ENCODE measurements at regions not wholly inside any gene's neighbourhood (a gene's known extent, or its start where the extent isn't known, plus 50 kb on each side); places are given as distances from the start of the nearest gene placed in this dataset.
"Not testable (repeated sequence)": the region's sequence is repeated elsewhere in the genome, so short reads cannot be mapped to it uniquely, and the experiment has no call there.

DNA sequence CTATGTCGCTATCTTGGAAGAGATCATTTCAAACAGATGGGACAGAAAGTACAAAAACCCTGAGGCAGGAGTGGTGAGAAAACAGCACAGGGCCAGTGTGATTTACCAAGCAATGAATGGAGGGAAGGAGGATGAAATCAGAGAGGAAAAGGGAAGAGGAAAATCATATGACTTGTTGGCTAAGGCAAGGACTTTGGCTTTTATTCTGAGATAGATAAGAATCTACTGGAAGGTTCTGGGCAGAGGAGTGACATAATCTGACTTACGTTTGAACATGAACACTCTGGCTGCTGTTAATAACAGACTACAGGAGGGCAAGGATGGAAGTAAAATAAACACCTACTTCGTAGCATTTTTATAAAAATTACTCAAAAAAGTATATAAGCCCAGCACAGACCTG, 207.8 kb upstream of the SLC7A11 start:
- Histone ChIP-seq H3K27ac (ENCODE audit: low read depth, low read length) (no peak overlapping the region), H3K36me3 (ENCODE audit: control insufficient read depth in 3 of 3, insufficient read depth in 3 of 3, low read length in 3 of 3) (no peaks in the 10 kb centered on the region), H3K27me3 (ENCODE audit: control insufficient read depth in 3 of 3, insufficient read depth in 3 of 3, low read length in 3 of 3) (no peaks in the 10 kb centered on the region), H3K9ac (ENCODE audit: low read depth in 1 of 3, low read length in 3 of 3) (no peak overlapping the region), H3K4me1 (ENCODE audit: control insufficient read depth in 3 of 3, insufficient read depth in 3 of 3, low read length in 3 of 3) (peaks cover 0 to 3% (median 0%) of the 10 kb centered on the region in 3 donors), H3K4me3 (ENCODE audit: low read length in 3 of 3) (no peak overlapping the region), H3K9me3 (ENCODE audit: control insufficient read depth in 3 of 3, low read length in 3 of 3) (no peaks in the 10 kb centered on the region)

DNA sequence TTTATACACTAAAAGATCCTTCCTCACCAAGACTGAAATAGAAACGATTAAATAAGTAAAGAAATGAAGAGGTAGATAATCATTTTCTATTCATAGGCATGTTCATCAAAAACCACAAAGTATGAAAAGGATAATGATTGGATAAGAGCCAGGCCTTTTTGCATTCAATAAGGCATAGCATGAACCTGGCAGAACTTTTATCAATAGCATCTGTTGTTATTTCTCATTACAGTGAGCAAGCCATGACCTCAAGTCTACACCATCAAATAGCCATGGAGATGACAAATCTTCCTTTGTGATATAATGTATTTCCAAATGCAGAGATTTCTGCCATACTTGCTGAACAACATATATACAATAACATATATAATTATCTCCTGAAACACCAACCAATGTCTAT, 206.0 kb upstream of the SLC7A11 start:
- Histone ChIP-seq H3K9ac (ENCODE audit: low read depth in 1 of 3, low read length in 3 of 3) (no peak overlapping the region), H3K27ac (ENCODE audit: low read depth, low read length) (no peak overlapping the region)

DNA sequence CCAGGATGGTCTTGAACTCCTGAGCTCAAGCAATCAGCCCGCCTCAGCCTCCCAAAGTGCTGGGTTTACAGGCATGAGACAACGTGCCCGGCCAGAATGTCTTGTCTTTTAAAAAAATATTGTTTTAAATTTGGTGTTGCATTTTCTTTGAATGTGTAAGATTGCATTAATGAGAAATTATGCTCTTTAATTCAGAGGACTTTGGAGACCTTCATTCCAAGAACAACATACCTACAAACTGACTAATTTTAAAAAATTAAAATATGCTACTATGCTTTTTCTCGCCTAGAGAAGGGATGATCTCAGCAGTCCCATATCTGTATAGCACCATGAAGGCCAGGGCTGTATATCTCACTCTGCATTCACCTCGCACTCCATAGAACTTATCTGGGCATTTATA, 204.3 kb upstream of the SLC7A11 start:
- Histone ChIP-seq H3K27me3 (ENCODE audit: control insufficient read depth in 3 of 3, insufficient read depth in 3 of 3, low read length in 3 of 3) (no peaks in the 10 kb centered on the region), H3K4me3 (ENCODE audit: low read length in 3 of 3) (no peak overlapping the region), H3K36me3 (ENCODE audit: control insufficient read depth in 3 of 3, insufficient read depth in 3 of 3, low read length in 3 of 3) (no peaks in the 10 kb centered on the region), H3K4me1 (ENCODE audit: control insufficient read depth in 3 of 3, insufficient read depth in 3 of 3, low read length in 3 of 3) (peaks cover 0 to 3% (median 0%) of the 10 kb centered on the region in 3 donors), H3K27ac (ENCODE audit: low read depth, low read length) (no peak overlapping the region), H3K9me3 (ENCODE audit: control insufficient read depth in 3 of 3, low read length in 3 of 3) (peaks cover 0 to 3% (median 0%) of the 10 kb centered on the region in 3 donors), H3K9ac (ENCODE audit: low read depth in 1 of 3, low read length in 3 of 3) (no peak overlapping the region)

More for the DNA sequence above, 206.0 kb upstream of the SLC7A11 start:
- peaks cover 0 to 3% (median 0%) of the 10 kb centered on the region in 3 donors for H3K9me3 ChIP-seq (ENCODE audit: control insufficient read depth in 3 of 3, low read length in 3 of 3)
- H3K4me1 ChIP-seq (ENCODE audit: control insufficient read depth in 3 of 3, insufficient read depth in 3 of 3, low read length in 3 of 3): peaks cover 0 to 3% (median 0%) of the 10 kb centered on the region in 3 donors
- no peaks in the 10 kb centered on the region for H3K36me3 ChIP-seq (ENCODE audit: control insufficient read depth in 3 of 3, insufficient read depth in 3 of 3, low read length in 3 of 3)
- H3K27me3 ChIP-seq (ENCODE audit: control insufficient read depth in 3 of 3, insufficient read depth in 3 of 3, low read length in 3 of 3): no peaks in the 10 kb centered on the region
- no peak overlapping the region for H3K4me3 ChIP-seq (ENCODE audit: low read length in 3 of 3)

DNA sequence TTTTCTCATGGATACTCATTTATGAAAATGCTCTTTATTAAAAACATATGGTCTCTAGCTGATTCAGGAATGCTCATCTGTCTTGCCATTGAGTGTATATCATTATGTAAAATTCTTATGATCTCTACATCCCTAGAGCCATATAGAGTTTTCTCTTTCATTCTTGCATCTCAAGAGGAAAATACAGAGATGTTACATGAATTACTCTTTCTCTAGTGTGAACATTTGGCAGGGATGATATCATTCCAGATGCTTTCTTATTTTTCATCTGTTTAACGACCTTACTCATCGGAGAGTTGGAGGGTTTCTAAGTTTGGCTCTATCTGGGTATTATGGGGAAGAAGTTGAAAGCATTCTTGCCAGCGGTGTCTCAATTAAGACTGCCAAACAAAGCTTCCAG, 202.9 kb upstream of the SLC7A11 start:
- peaks cover 0 to 3% (median 0%) of the 10 kb centered on the region in 3 donors for H3K9me3 ChIP-seq (ENCODE audit: control insufficient read depth in 3 of 3, low read length in 3 of 3)
- H3K9ac ChIP-seq (ENCODE audit: low read depth in 1 of 3, low read length in 3 of 3): no peak overlapping the region
- H3K27me3 ChIP-seq (ENCODE audit: control insufficient read depth in 3 of 3, insufficient read depth in 3 of 3, low read length in 3 of 3): no peaks in the 10 kb centered on the region
- no peaks in the 10 kb centered on the region for H3K4me1 ChIP-seq (ENCODE audit: control insufficient read depth in 3 of 3, insufficient read depth in 3 of 3, low read length in 3 of 3)
- H3K27ac ChIP-seq (ENCODE audit: low read depth, low read length): no peak overlapping the region
- H3K36me3 ChIP-seq (ENCODE audit: control insufficient read depth in 3 of 3, insufficient read depth in 3 of 3, low read length in 3 of 3): no peaks in the 10 kb centered on the region
- no peak overlapping the region for H3K4me3 ChIP-seq (ENCODE audit: low read length in 3 of 3)

DNA sequence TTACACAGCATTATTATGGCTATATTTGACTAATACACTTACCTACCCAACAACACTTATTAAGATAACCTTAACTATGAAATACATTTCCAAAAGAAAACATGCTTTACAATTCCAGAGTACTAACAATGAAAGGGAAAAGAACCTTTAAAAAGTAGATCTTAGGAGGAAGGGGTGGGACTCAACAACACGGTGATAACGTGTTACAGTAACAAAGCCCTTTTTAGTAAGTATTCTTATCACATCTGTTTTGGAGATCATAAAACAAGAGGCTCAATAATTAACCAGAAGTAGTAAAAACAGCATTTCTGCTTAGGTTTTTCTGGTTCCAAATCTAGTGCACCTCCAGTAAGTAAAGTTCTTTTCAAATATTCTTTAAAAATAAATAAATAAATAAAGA, 202.1 kb upstream of the SLC7A11 start:
- Histone ChIP-seq H3K27ac (ENCODE audit: low read depth, low read length) (no peak overlapping the region), H3K9ac (ENCODE audit: low read depth in 1 of 3, low read length in 3 of 3) (no peak overlapping the region), H3K27me3 (ENCODE audit: control insufficient read depth in 3 of 3, insufficient read depth in 3 of 3, low read length in 3 of 3) (no peaks in the 10 kb centered on the region), H3K4me1 (ENCODE audit: control insufficient read depth in 3 of 3, insufficient read depth in 3 of 3, low read length in 3 of 3) (no peaks in the 10 kb centered on the region), H3K9me3 (ENCODE audit: control insufficient read depth in 3 of 3, low read length in 3 of 3) (peaks cover 0 to 3% (median 0%) of the 10 kb centered on the region in 3 donors), H3K36me3 (ENCODE audit: control insufficient read depth in 3 of 3, insufficient read depth in 3 of 3, low read length in 3 of 3) (no peaks in the 10 kb centered on the region), H3K4me3 (ENCODE audit: low read length in 3 of 3) (no peak overlapping the region)

DNA sequence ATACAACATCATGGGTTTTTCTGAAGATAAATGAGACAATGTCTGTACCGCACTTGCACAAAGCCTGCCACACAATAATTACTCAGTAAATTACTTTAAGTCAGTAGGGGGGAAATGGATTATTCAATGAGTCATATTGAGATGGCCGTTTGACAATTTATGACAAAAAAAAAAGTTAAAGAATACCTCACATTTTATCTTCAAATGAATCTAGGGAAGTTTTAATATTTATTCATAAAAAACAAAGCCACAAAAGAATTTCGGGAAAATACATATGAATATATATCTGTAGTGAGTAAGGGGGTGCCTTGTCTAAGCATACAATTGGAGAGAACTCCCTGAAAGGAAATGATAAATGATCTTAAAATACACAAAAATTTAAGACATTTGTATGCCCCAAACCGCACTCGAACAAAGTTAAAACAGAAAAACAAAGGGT, 197.0 kb upstream of the SLC7A11 start:
- no peaks in the 10 kb centered on the region for H3K36me3 ChIP-seq (ENCODE audit: control insufficient read depth in 3 of 3, insufficient read depth in 3 of 3, low read length in 3 of 3)
- H3K9me3 ChIP-seq (ENCODE audit: control insufficient read depth in 3 of 3, low read length in 3 of 3): peaks cover 0 to 3% (median 3%) of the 10 kb centered on the region in 3 donors
- H3K4me1 ChIP-seq (ENCODE audit: control insufficient read depth in 3 of 3, insufficient read depth in 3 of 3, low read length in 3 of 3): no peaks in the 10 kb centered on the region
- no peak overlapping the region for H3K9ac ChIP-seq (ENCODE audit: low read depth in 1 of 3, low read length in 3 of 3)
- H3K27me3 ChIP-seq (ENCODE audit: control insufficient read depth in 3 of 3, insufficient read depth in 3 of 3, low read length in 3 of 3): no peaks in the 10 kb centered on the region
- H3K4me3 ChIP-seq (ENCODE audit: low read length in 3 of 3): no peak overlapping the region
- H3K27ac ChIP-seq (ENCODE audit: low read depth, low read length): no peak overlapping the region

DNA sequence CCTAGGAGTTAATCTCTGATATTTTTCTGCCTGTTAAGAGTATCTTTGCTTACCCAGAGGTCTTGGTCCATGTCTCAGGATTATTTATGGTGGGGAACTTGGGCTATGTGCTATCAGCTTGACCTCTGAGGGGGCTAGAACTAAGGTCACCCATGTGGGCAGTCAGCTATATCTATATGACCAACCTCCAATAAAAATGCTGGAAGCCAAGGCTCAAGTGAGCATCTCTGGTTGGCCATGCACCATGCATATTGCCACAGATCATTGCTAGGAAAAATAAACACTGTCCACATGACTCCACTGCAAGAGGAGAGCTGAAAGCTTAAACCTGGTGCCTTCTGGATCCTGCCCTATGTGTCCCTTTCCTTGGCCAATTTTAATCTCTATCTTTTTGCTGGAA, 196.5 kb upstream of the SLC7A11 start:
- no peaks in the 10 kb centered on the region for H3K36me3 ChIP-seq (ENCODE audit: control insufficient read depth in 3 of 3, insufficient read depth in 3 of 3, low read length in 3 of 3)
- H3K9me3 ChIP-seq (ENCODE audit: control insufficient read depth in 3 of 3, low read length in 3 of 3): peaks cover 0 to 3% (median 0%) of the 10 kb centered on the region in 3 donors
- no peaks in the 10 kb centered on the region for H3K27me3 ChIP-seq (ENCODE audit: control insufficient read depth in 3 of 3, insufficient read depth in 3 of 3, low read length in 3 of 3)
- H3K27ac ChIP-seq (ENCODE audit: low read depth, low read length): no peak overlapping the region
- no peak overlapping the region for H3K4me3 ChIP-seq (ENCODE audit: low read length in 3 of 3)
- H3K4me1 ChIP-seq (ENCODE audit: control insufficient read depth in 3 of 3, insufficient read depth in 3 of 3, low read length in 3 of 3): no peaks in the 10 kb centered on the region
- no peak overlapping the region for H3K9ac ChIP-seq (ENCODE audit: low read depth in 1 of 3, low read length in 3 of 3)

DNA sequence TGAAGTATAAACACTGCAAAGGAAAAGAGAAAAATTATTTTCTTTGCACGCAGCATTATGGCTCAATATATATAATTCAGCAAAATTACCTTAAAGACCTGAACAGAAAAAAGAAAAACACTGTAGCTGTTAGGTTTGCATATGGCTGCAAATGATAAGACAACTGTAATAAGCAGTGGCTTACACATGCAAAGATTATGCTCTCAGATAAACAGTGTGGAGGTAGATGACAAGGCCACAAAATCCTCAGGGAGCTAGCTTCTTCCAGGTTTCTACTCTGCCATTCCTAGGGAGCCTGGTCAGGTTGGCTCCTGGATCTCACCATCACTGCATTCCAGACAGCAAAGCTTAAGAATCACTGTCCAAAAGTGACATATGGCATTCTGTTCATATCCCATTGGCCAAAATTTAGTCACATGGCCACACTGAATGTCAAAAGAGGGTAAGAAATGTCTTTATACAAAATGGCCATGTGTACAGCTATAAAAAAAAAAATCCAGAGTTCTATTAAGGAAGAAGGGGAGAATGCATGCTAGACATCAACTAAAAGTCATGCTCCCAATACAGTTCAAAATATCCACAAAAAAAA, 195.2 kb upstream of the SLC7A11 start:
- no peak overlapping the region for H3K4me3 ChIP-seq (ENCODE audit: low read length in 3 of 3)
- H3K9me3 ChIP-seq (ENCODE audit: control insufficient read depth in 3 of 3, low read length in 3 of 3): peaks cover 0 to 3% (median 0%) of the 10 kb centered on the region in 3 donors

DNA sequence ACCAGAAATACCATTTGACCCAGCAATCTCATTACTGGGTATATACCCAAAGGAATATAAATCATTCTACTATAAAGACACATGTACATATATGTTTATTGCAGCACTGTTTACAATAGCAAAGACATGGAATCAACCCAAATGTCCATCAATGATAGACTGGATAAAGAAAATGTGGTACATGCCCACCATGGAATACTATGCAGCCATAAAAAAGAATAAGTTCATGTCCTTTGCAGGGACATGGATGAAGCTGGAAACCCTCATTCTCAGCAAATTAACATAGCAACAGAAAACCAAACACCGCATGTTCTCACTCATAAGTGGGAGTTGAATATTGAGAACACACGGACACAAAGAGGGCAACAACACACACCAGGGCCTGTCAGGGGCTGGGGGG, 193.6 kb upstream of the SLC7A11 start:
- not testable (repeated sequence) for H3K27me3 ChIP-seq (ENCODE audit: control insufficient read depth in 3 of 3, insufficient read depth in 3 of 3, low read length in 3 of 3); H3K4me3 ChIP-seq (ENCODE audit: low read length in 3 of 3); H3K27ac ChIP-seq (ENCODE audit: low read depth, low read length); H3K9me3 ChIP-seq (ENCODE audit: control insufficient read depth in 3 of 3, low read length in 3 of 3); H3K9ac ChIP-seq (ENCODE audit: low read depth in 1 of 3, low read length in 3 of 3); H3K4me1 ChIP-seq (ENCODE audit: control insufficient read depth in 3 of 3, insufficient read depth in 3 of 3, low read length in 3 of 3); H3K36me3 ChIP-seq (ENCODE audit: control insufficient read depth in 3 of 3, insufficient read depth in 3 of 3, low read length in 3 of 3)

More for the DNA sequence above, 195.2 kb upstream of the SLC7A11 start:
- Histone ChIP-seq H3K27ac (ENCODE audit: low read depth, low read length) (no peak overlapping the region), H3K27me3 (ENCODE audit: control insufficient read depth in 3 of 3, insufficient read depth in 3 of 3, low read length in 3 of 3) (no peaks in the 10 kb centered on the region), H3K36me3 (ENCODE audit: control insufficient read depth in 3 of 3, insufficient read depth in 3 of 3, low read length in 3 of 3) (no peaks in the 10 kb centered on the region), H3K9ac (ENCODE audit: low read depth in 1 of 3, low read length in 3 of 3) (no peak overlapping the region), H3K4me1 (ENCODE audit: control insufficient read depth in 3 of 3, insufficient read depth in 3 of 3, low read length in 3 of 3) (no peaks in the 10 kb centered on the region)

DNA sequence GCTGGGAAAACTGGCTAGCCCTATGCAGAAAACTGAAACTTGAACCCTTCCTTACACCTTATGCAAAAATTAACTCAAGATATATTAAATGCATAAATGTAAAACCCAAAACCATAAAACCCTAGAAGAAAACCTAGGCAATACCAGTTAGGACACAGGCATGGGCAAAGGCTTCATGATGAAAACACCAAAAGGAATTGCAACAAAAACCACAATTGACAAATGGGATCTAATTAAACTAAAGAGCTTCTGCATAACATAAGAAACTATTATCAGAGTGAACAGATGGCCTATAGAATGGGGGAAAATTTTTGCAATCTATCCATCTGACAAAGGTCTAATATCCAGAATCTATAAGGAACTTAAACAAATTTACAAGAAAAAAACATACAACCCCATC, 192.9 kb upstream of the SLC7A11 start:
- not testable (repeated sequence) for H3K36me3 ChIP-seq (ENCODE audit: control insufficient read depth in 3 of 3, insufficient read depth in 3 of 3, low read length in 3 of 3); H3K9ac ChIP-seq (ENCODE audit: low read depth in 1 of 3, low read length in 3 of 3); H3K4me1 ChIP-seq (ENCODE audit: control insufficient read depth in 3 of 3, insufficient read depth in 3 of 3, low read length in 3 of 3); H3K27ac ChIP-seq (ENCODE audit: low read depth, low read length); H3K4me3 ChIP-seq (ENCODE audit: low read length in 3 of 3); H3K27me3 ChIP-seq (ENCODE audit: control insufficient read depth in 3 of 3, insufficient read depth in 3 of 3, low read length in 3 of 3); H3K9me3 ChIP-seq (ENCODE audit: control insufficient read depth in 3 of 3, low read length in 3 of 3)
